Mammary epithelial cell (primary cell): ENCODE measurements at regions not wholly inside any gene's neighbourhood (a gene's known extent, or its start where the extent isn't known, plus 50 kb on each side); places are given as distances from the start of the nearest gene placed in this dataset.

Experiments
- CTCF ChIP-seq, 2 donors: IDR thresholded peaks in 1 of 2; conservative IDR thresholded peaks in 1 of 2; 2 replicates each; pipeline ENCODE4 v1.5.1; 2011 to 2012; ENCODE audit warnings: inconsistent platforms in 2 of 2, low read length in 2 of 2, mild to moderate bottlenecking in 2 of 2, control low read depth in 1 of 2, low read depth in 1 of 2; ENCODE audit not compliant: insufficient read depth in 1 of 2; ENCODE audit errors: extremely low read depth in 1 of 2
- EZH2 ChIP-seq: IDR thresholded peaks from 2 replicates; pipeline ENCODE4 v1.6.1; 2012; ENCODE audit warnings: low read length, inconsistent platforms, borderline replicate concordance

GRCh38 chr21:35504951-35505466, 455.9 kb upstream of the RUNX1 start:
- TF ChIP-seq CTCF (conservative IDR thresholded peaks at IDR 0.05 in 1 of 2, IDR thresholded peaks at IDR 0.05 in 1 of 2; ENCODE audit: extremely low read depth in 1 of 2, insufficient read depth in 1 of 2, low read depth in 1 of 2, low read length in 2 of 2) (no peak), EZH2 (no peak)
